ENCODE measurements at regions not wholly inside any gene's neighbourhood (a gene's known extent, or its start where the extent isn't known, plus 50 kb on each side); places are given as distances from the start of the nearest gene placed in this dataset.

DNA sequence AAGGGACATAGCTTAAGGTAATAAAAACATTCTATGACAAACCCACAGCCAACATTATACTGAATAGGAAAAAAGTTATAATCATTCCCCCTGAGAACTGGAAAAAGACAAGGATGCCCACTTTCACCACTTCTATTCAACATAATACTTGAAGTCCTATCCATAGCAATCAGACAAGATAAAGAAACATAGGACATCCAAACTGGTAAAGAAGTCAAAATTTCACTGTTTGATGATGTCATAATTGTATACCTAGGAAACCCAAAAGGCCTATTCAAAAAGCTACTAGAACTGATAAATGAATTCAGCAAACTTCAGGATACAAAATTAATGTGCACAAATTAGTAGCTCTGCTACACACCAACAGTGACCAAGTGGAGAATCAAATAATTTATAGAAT is 1590.0 kb upstream of the PCDH20 start:
- no peaks in the 10 kb centered on the region for H3K36me3 Mint-ChIP-seq
- CTCF ChIA-PET, result no interaction called here
- H3K27ac Mint-ChIP-seq, result no peak overlapping the region
- no peaks in the 10 kb centered on the region for H3K4me1 Mint-ChIP-seq
- no peak for DNase-seq
- H3K27me3 Mint-ChIP-seq, result no peaks in the 10 kb centered on the region
- H3K4me3 Mint-ChIP-seq, result no peak overlapping the region
- H3K9me3 Mint-ChIP-seq, result peaks cover 24% of the 10 kb centered on the region

DNA sequence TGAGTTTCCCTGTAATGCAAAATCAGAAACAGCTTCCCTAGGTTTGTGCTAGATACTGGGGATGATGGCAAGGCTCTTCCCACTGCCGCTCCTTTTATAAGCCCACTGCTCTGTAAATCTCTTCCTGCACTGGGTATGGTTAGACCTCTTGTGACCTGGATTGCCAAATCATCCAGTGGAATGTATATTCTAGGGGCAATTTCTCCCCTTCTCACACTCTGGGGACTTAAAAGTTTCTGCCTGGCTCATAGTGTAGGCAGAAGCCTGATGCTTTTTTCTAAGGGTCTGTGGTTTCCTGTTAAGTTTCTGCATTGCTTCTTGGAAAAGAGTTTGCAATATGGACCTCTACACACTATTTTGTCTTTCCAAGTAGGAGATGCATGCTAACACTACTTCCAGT is 1582.0 kb upstream of the PCDH20 start:
- DNase-seq, result no peak
- Mint-ChIP-seq H3K27ac (no peak overlapping the region), H3K36me3 (no peaks in the 10 kb centered on the region), H3K4me1 (no peaks in the 10 kb centered on the region), H3K27me3 (no peaks in the 10 kb centered on the region), H3K4me3 (no peak overlapping the region), H3K9me3 (peaks cover 3% of the 10 kb centered on the region)
- CTCF ChIA-PET, result no interaction called here

DNA sequence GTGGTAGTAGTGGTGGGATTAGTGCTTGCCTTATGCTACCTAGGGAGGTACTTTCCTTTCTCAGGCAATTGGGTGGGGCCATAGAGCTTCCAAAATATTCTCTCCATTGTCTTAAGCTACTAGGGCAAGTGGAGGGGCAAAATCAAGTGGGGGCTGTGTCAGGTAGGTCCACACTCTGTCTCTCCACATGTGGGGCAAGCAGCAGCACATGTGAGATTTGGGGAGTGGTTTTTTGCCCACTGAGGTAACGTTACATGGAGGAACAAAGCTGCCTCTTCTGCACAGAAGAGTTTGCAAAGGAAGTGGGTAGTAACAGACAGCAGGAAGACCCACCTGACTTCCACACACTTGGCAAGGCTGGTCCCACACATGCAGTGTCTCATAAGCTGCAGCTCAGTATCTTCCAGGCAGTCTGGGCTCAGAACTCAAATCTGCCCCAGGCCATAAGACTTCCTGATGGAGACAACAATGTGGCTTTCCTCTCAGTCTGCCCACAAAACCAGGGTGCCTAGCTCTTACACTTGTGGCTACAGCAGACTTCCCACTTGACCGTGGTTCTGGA is 1581.5 kb upstream of the PCDH20 start:
- Mint-ChIP-seq H3K27ac (no peak overlapping the region), H3K36me3 (no peaks in the 10 kb centered on the region), H3K4me3 (no peak overlapping the region), H3K27me3 (no peaks in the 10 kb centered on the region), H3K9me3 (peaks cover 3% of the 10 kb centered on the region), H3K4me1 (no peaks in the 10 kb centered on the region)
- CTCF ChIA-PET, result no interaction called here
- DNase-seq, result no peak

DNA sequence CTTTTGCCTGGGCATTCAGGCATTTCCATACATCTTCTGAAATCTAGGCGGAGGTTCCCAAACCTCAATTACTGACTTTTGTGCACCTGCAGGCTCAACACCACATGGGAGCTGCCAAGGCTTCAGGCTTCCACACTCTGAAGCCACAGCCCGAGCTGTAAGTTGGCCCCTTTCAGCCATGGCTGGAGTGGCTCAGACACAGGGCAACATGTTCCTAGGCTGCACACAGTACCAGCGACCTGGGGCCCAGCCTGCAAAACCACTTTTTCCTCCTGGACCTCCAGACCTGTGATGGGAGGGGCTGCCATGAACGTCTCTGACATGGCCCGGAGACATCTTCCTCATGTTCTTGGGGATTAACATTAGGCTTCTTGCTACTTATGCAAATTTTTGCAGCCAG is 1558.2 kb upstream of the PCDH20 start:
- Mint-ChIP-seq H3K36me3 (no peaks in the 10 kb centered on the region), H3K27ac (no peak overlapping the region), H3K4me1 (no peaks in the 10 kb centered on the region), H3K9me3 (peaks cover 2% of the 10 kb centered on the region), H3K27me3 (no peaks in the 10 kb centered on the region), H3K4me3 (no peak overlapping the region)
- CTCF ChIA-PET, result no interaction called here
- DNase-seq, result no peak

DNA sequence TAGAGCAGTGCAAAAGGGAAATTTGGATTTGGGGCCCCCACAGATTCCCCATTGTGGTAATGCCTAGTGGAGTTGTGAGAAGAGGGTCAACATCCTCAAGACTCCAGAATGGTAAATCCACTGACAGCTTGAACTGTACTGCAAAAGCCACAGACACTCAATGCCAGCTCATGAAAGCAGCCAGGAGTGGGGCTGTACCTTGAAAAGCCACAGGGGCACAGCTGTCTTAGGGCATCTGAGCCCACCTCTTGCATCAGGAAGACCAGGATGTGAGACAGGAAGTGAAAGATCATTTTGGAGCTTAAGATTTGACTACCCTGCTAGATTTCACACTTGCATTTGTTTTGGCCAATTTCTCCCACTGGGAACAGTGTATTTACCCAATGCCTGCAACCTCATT is 1548.9 kb upstream of the PCDH20 start:
- Mint-ChIP-seq H3K27ac (no peak overlapping the region), H3K9me3 (peaks cover 1% of the 10 kb centered on the region), H3K27me3 (no peaks in the 10 kb centered on the region), H3K36me3 (no peaks in the 10 kb centered on the region), H3K4me1 (no peaks in the 10 kb centered on the region), H3K4me3 (no peak overlapping the region)
- DNase-seq, result no peak
- CTCF ChIA-PET, result no interaction called here

DNA sequence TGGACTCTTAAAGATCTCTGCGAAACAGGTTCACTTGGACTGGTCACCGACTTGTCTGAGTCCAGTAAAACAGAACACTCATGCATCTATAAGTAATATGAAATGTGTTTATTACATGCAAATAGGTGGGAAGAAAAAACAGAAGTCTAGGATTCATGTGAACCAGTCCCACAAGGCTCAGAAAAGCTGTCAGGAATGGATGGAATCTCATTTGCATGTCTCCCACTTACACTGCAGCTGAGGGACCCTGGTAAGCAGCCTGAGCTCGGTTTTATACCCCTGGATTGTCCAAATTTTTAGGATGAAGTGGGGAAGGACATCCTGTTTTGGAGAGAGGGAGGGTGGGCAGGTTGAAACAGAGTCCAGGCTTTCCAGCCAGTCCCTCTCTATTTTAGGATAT is 1545.1 kb upstream of the PCDH20 start:
- Mint-ChIP-seq H3K27ac (no peak overlapping the region), H3K27me3 (no peaks in the 10 kb centered on the region), H3K9me3 (peaks cover 1% of the 10 kb centered on the region), H3K4me3 (no peak overlapping the region), H3K36me3 (no peaks in the 10 kb centered on the region), H3K4me1 (no peaks in the 10 kb centered on the region)
- CTCF ChIA-PET, result no interaction called here
- no peak for DNase-seq

DNA sequence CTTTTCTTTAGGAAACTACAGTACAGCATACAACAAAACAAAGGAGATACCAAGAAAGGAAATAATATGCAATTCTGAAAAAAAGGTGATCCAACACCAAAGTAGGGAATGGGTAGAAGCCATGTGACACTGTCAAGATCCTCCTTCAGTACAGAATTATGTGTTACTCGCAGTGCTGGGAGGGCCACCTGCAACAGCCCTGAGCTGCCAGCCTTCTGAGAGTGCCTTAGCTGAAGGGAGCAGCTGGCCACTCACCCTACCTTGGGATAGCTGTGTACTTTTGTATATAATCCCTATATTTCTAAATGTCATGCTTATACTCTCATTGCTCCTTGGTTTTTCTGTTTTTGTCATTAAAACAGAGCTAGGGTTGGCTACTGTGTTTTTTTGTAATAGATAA is 1518.2 kb upstream of the PCDH20 start:
- no peaks in the 10 kb centered on the region for H3K9me3 Mint-ChIP-seq
- no peak overlapping the region for H3K27ac Mint-ChIP-seq
- H3K27me3 Mint-ChIP-seq, result no peaks in the 10 kb centered on the region
- CTCF ChIA-PET, result no interaction called here
- DNase-seq, result no peak
- no peak overlapping the region for H3K4me3 Mint-ChIP-seq
- no peaks in the 10 kb centered on the region for H3K4me1 Mint-ChIP-seq
- H3K36me3 Mint-ChIP-seq, result no peaks in the 10 kb centered on the region

DNA sequence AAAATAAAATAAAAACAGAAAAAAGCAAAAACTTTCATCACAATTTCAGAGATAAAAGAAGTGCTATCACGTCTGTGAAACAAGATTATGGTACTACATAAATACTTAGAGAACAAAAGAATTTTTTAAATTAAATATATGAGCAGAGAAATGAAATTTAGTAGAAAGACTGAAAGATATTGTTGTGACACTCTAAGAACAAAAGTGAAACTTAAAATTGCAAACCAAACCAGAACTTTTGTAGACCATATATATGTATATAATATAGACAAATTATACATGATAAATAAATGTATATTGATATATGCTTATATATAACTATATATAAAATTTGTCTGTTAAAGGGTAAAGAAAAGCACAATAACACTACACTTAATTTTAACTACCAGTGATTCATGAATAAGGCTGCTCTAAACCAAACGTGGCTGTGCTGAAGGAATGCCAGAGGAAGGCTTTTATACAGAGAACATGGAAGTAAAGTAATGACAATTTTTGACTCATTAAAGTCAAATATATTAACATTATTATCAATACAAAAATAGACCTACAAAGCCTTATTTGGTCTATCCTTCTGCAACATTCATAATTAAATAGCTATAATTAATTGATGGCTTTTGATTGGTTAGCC is 1516.7 kb upstream of the PCDH20 start:
- DNase-seq, result no peak
- Mint-ChIP-seq H3K4me3 (no peak overlapping the region), H3K36me3 (no peaks in the 10 kb centered on the region), H3K27ac (no peak overlapping the region), H3K27me3 (no peaks in the 10 kb centered on the region), H3K9me3 (no peaks in the 10 kb centered on the region), H3K4me1 (no peaks in the 10 kb centered on the region)
- CTCF ChIA-PET, result no interaction called here

DNA sequence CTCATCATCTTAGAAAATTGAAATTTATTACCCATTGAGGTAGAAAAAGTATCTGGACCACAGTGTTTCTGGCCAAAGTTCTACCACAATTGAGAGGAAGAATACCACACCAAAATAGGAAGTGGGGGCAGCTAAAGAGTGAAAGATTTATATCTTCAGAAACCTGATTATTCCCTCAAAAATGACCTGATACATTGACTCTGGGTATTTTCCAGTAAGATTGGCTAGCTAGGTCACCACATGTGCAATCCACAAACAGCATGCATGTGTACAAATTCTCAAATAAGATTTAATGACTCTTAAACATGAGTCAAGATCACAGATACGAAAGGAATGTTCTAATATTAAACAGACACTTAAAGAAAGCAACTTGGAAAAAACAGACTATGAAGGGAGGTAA is 1516.2 kb upstream of the PCDH20 start:
- H3K4me1 Mint-ChIP-seq, result no peaks in the 10 kb centered on the region
- H3K4me3 Mint-ChIP-seq, result no peak overlapping the region
- no peaks in the 10 kb centered on the region for H3K36me3 Mint-ChIP-seq
- H3K27ac Mint-ChIP-seq, result no peak overlapping the region
- no peaks in the 10 kb centered on the region for H3K9me3 Mint-ChIP-seq
- no peaks in the 10 kb centered on the region for H3K27me3 Mint-ChIP-seq
- DNase-seq, result no peak
- CTCF ChIA-PET, result no interaction called here

DNA sequence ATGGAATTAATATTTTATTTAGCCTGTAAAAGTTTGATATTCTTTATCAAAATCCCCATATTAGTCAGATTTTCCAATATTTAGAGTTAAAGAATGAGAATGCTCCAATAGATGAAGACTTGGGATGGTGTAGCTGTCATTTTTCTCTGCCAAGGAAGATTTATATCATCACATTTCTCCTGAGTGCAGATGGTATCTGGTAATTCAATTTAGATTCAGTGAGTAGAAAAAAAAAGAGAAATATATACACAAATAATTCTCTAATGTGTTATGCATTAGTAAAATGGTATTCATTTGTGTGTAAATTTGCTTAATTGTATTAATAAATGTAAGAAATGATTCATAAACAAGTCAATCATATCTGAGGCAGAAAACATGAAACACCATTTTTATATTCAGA is 1508.7 kb upstream of the PCDH20 start:
- Mint-ChIP-seq H3K36me3 (no peaks in the 10 kb centered on the region), H3K27ac (no peak overlapping the region), H3K4me3 (no peak overlapping the region), H3K27me3 (no peaks in the 10 kb centered on the region), H3K4me1 (no peaks in the 10 kb centered on the region), H3K9me3 (peaks cover 1% of the 10 kb centered on the region)
- DNase-seq, result no peak
- CTCF ChIA-PET, result no interaction called here

DNA sequence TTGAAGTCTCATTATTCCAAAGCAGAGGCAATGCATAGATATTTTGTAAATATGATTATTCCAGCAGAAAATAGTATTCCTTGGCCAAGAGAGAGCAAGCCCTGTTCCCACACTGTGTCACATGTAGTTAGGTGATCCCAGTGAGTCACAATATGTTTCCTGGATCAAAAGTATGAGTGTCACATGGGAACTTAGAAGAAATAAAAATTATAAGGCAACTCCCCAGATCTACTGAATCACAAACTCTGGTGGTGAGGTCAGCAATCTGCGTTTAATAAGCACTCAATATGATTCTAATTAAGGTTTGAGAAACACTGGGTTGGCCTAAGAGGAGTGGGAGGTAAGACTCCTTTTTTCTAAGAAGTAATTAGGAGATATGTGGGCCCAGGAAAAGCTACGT is 1504.5 kb upstream of the PCDH20 start:
- DNase-seq, result no peak
- Mint-ChIP-seq H3K36me3 (no peaks in the 10 kb centered on the region), H3K4me1 (no peaks in the 10 kb centered on the region), H3K27me3 (no peaks in the 10 kb centered on the region), H3K27ac (no peak overlapping the region), H3K4me3 (no peak overlapping the region), H3K9me3 (peaks cover 6% of the 10 kb centered on the region)
- CTCF ChIA-PET, result no interaction called here

DNA sequence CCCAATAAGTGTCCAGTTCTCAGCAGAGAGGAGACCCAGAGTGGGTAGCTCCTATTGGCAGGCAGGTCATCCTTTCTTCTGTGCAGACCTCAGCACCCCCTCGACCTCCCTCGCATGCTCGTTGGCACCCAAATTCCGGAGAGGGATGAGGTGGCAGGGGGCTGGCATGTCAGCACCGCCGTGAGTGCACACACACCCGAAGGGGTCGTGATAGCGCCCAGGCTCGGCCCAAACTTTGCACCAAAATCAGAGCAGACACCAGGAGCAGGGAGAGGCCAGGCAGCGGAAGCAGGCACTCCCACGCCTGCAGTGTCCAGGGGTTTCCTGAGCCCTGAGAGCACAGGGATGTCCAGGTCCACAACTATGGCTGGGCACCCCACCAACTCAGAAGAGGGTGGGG is 1503.8 kb upstream of the PCDH20 start:
- no peaks in the 10 kb centered on the region for H3K27me3 Mint-ChIP-seq
- H3K4me3 Mint-ChIP-seq, result no peak overlapping the region
- H3K4me1 Mint-ChIP-seq, result no peaks in the 10 kb centered on the region
- peaks cover 6% of the 10 kb centered on the region for H3K9me3 Mint-ChIP-seq
- no peak overlapping the region for H3K27ac Mint-ChIP-seq
- no peak for DNase-seq
- CTCF ChIA-PET, result no interaction called here
- no peaks in the 10 kb centered on the region for H3K36me3 Mint-ChIP-seq

DNA sequence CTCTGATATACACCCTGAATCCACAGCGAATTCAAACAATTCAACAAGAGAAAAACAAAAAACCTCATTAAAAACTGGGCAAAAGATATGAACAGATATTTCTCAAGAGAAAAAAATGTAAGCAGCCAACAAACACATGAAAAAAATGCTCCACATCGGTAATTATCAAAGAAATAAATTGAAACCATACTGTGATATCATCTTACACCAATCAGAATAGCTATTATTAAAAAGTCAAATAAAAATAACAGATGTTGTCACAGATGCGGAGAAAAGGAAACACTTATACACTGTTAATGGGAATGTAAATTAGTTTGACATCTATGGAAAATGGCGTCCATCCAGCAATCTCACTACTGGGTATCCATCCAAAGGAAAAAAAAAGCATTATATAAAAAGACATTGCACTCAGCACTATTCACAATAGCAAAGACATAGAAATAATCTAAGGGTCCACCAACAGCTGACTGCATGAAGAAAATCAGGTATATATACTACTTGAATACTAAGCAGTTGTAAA is 1495.0 kb upstream of the PCDH20 start:
- Mint-ChIP-seq H3K9me3 (no peaks in the 10 kb centered on the region), H3K36me3 (no peaks in the 10 kb centered on the region), H3K4me3 (no peak overlapping the region), H3K27ac (no peak overlapping the region), H3K4me1 (no peaks in the 10 kb centered on the region), H3K27me3 (no peaks in the 10 kb centered on the region)
- CTCF ChIA-PET, result no interaction called here
- no peak for DNase-seq

DNA sequence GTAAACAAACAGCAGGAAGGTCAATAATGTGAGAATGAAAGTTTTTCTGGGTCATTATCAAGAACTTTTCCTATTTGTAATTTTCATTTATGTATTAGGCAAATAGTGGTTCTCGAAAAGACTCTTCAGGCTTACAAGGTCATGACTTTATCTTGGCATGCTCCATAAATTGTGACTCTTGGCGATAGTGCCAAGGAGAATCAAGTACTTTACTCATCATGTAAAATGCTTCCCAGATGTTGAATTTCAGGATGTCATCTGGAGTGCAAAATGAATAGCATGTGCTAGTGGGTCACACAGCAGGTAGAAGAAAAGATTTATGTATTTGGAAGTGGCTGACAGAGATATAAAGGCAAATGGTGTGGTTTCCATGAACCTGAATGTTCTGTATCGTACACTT is 1492.7 kb upstream of the PCDH20 start:
- H3K9me3 Mint-ChIP-seq, result no peaks in the 10 kb centered on the region
- no peaks in the 10 kb centered on the region for H3K27me3 Mint-ChIP-seq
- no peak overlapping the region for H3K4me3 Mint-ChIP-seq
- no peaks in the 10 kb centered on the region for H3K4me1 Mint-ChIP-seq
- CTCF ChIA-PET, result no interaction called here
- DNase-seq, result no peak
- H3K27ac Mint-ChIP-seq, result no peak overlapping the region
- no peaks in the 10 kb centered on the region for H3K36me3 Mint-ChIP-seq

DNA sequence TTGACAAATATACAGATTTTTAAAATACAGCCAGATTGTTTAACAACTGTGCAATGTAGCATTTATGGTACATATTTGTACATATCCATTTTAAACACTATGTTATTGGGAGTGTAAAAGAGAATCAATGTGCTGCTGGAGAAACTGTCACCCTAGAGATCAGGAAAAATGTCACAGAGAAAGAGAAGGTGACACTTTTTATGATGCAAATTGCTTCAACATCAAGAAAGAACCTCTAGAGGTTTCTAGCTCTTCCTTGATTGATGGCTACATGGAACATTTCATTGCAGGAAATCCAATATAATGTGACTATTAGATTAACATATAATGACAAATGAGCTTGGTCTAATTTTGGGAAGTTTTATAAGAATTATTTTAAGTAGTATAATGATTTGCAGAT is 1491.2 kb upstream of the PCDH20 start:
- DNase-seq, result no peak
- no peak overlapping the region for H3K27ac Mint-ChIP-seq
- CTCF ChIA-PET, result no interaction called here
- H3K9me3 Mint-ChIP-seq, result no peaks in the 10 kb centered on the region
- no peak overlapping the region for H3K4me3 Mint-ChIP-seq
- H3K36me3 Mint-ChIP-seq, result no peaks in the 10 kb centered on the region
- no peaks in the 10 kb centered on the region for H3K27me3 Mint-ChIP-seq
- H3K4me1 Mint-ChIP-seq, result no peaks in the 10 kb centered on the region

DNA sequence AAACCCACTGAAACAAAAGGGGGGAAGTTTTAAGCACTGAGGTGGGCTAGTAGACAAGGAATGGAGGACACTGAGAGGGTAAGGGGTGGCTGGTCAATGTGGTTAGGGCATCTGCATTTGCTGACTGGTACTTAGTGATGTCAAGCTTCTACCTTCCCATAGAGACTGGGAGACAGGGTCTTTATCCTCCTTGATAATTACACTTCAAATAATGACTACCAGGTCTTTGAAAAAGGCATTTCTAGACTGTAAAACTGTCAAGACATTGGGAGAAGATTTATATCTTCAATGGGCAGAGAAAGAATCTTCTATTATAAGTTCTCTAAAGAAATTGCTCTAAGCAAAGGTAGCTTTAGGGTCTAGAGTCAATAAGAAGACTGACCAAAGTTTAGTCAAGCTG is 1490.8 kb upstream of the PCDH20 start:
- DNase-seq, result no peak
- CTCF ChIA-PET, result no interaction called here
- H3K9me3 Mint-ChIP-seq, result peaks cover under 1% of the 10 kb centered on the region
- H3K4me1 Mint-ChIP-seq, result no peaks in the 10 kb centered on the region
- H3K27ac Mint-ChIP-seq, result no peak overlapping the region
- H3K27me3 Mint-ChIP-seq, result no peaks in the 10 kb centered on the region
- H3K36me3 Mint-ChIP-seq, result no peaks in the 10 kb centered on the region
- H3K4me3 Mint-ChIP-seq, result no peak overlapping the region

Data from activated naive CD4-positive, alpha-beta T cell treated with anti-CD3 and anti-CD28 coated beads, Interleukin-2, amount 10 ng/mL, durations not matched to agents 7 days and 5 days (primary cell).